ENCODE measurements at regions not wholly inside any gene's neighbourhood (a gene's known extent, or its start where the extent isn't known, plus 50 kb on each side); places are given as distances from the start of the nearest gene placed in this dataset.

- no peak overlapping the region for H3K4me3 ChIP-seq
- no peak overlapping the region for H3K27ac ChIP-seq
- H3K9me3 ChIP-seq, result peaks cover 0 to 36% (median 24%) of the 10 kb centered on the region in 8 donors
- intact Hi-C loops (cut with DNase I; ENCODE audit: low total_unique reads), result no loop called here
- no peaks in the 10 kb centered on the region for H3K36me3 ChIP-seq
- H3K4me1 ChIP-seq, result no peaks in the 10 kb centered on the region
- no peak for DNase-seq
- no peaks in the 10 kb centered on the region for H3K27me3 ChIP-seq (replicated peaks in 1 of 7)
- TF ChIP-seq POLR2AphosphoS5 (IDR thresholded peaks at IDR 0.05) (no peak), CTCF (IDR thresholded peaks at IDR 0.05 in 8 of 11, conservative IDR thresholded peaks at IDR 0.05 in 3 of 11) (no peak), POLR2A (IDR thresholded peaks at IDR 0.05) (no peak)
Observed at GRCh38 chr14:26304056-26304455, 293.8 kb downstream of the NOVA1 start.

GRCh38 chr14:26293909-26294308 is 303.9 kb downstream of the NOVA1 start:
- H3K36me3 ChIP-seq, result no peaks in the 10 kb centered on the region
- intact Hi-C loops (cut with DNase I; ENCODE audit: low total_unique reads), result no loop called here
- 89 to 98% (median 92%) methylated on average over 3 of the region's 3 CpGs for WGBS, 5 donors
- TF ChIP-seq CTCF (IDR thresholded peaks at IDR 0.05 in 8 of 11, conservative IDR thresholded peaks at IDR 0.05 in 3 of 11), result no peak
- no peak for TF ChIP-seq POLR2AphosphoS5 (IDR thresholded peaks at IDR 0.05)
- no peak for TF ChIP-seq POLR2A (IDR thresholded peaks at IDR 0.05)
- H3K27ac ChIP-seq, result no peak overlapping the region
- no peaks in the 10 kb centered on the region for H3K27me3 ChIP-seq (replicated peaks in 1 of 7)
- H3K4me3 ChIP-seq, result no peak overlapping the region
- H3K9me3 ChIP-seq, result peaks cover 0 to 7% (median 0%) of the 10 kb centered on the region in 8 donors
- H3K4me1 ChIP-seq, result no peaks in the 10 kb centered on the region
- no peak for DNase-seq

- H3K27ac ChIP-seq, result no peak overlapping the region
- H3K27me3 ChIP-seq (replicated peaks in 1 of 7), result no peaks in the 10 kb centered on the region
- no peak for TF ChIP-seq CTCF (IDR thresholded peaks at IDR 0.05 in 8 of 11, conservative IDR thresholded peaks at IDR 0.05 in 3 of 11)
- H3K9me3 ChIP-seq, result peaks cover 0 to 7% (median 0%) of the 10 kb centered on the region in 8 donors
- DNase-seq, result no peak
- 39 to 74% (median 46%) methylated on average over 4 of the region's 4 CpGs for WGBS, 5 donors
- peaks cover 0 to 3% (median 0%) of the 10 kb centered on the region in 6 donors for H3K4me1 ChIP-seq
- intact Hi-C loops (cut with DNase I; ENCODE audit: low total_unique reads), result no loop called here
- no peak overlapping the region for H3K4me3 ChIP-seq
- no peaks in the 10 kb centered on the region for H3K36me3 ChIP-seq
Observed at GRCh38 chr14:26289891-26290486, 307.8 kb downstream of the NOVA1 start.

- no peaks in the 10 kb centered on the region for H3K27me3 ChIP-seq (replicated peaks in 1 of 7)
- no peaks in the 10 kb centered on the region for H3K36me3 ChIP-seq
- peaks cover 0 to 3% (median 0%) of the 10 kb centered on the region in 6 donors for H3K4me1 ChIP-seq
- DNase-seq, result no peak
- TF ChIP-seq POLR2A (IDR thresholded peaks at IDR 0.05), result no peak
- no peak for TF ChIP-seq CTCF (IDR thresholded peaks at IDR 0.05 in 8 of 11, conservative IDR thresholded peaks at IDR 0.05 in 3 of 11)
- no peak for TF ChIP-seq POLR2AphosphoS5 (IDR thresholded peaks at IDR 0.05)
- peaks cover 0 to 4% (median 0%) of the 10 kb centered on the region in 8 donors for H3K9me3 ChIP-seq
- no peak overlapping the region for H3K27ac ChIP-seq
- H3K4me3 ChIP-seq, result no peak overlapping the region
- 7 to 21% (median 14%) methylated on average over 1 of the region's 1 CpG for WGBS, 5 donors
- intact Hi-C loops (cut with DNase I; ENCODE audit: low total_unique reads), result no loop called here
Observed at GRCh38 chr14:26286913-26287205, 311.0 kb downstream of the NOVA1 start.
